AG09319 (cell line): ENCODE measurements at regions not wholly inside any gene's neighbourhood (a gene's known extent, or its start where the extent isn't known, plus 50 kb on each side); places are given as distances from the start of the nearest gene placed in this dataset.

Experiments
- DNase-seq: peaks from one replicate; pipeline ENCODE4 v3.0.0-alpha.2; 2010; ENCODE audit warnings: low read depth; ENCODE audit errors: extremely low read depth
- TF ChIP-seq, protein P1 (sequence below): IDR thresholded peaks from 2 replicates; pipeline ENCODE4 v1.5.1; 2011; ENCODE audit warnings: low read depth, mild to moderate bottlenecking, inconsistent platforms, low read length, moderate library complexity

GRCh38 chr4:138945840-138946239 is 69.7 kb upstream of the NOCT start:
- no peak for DNase-seq
- TF ChIP-seq, protein P1, sequence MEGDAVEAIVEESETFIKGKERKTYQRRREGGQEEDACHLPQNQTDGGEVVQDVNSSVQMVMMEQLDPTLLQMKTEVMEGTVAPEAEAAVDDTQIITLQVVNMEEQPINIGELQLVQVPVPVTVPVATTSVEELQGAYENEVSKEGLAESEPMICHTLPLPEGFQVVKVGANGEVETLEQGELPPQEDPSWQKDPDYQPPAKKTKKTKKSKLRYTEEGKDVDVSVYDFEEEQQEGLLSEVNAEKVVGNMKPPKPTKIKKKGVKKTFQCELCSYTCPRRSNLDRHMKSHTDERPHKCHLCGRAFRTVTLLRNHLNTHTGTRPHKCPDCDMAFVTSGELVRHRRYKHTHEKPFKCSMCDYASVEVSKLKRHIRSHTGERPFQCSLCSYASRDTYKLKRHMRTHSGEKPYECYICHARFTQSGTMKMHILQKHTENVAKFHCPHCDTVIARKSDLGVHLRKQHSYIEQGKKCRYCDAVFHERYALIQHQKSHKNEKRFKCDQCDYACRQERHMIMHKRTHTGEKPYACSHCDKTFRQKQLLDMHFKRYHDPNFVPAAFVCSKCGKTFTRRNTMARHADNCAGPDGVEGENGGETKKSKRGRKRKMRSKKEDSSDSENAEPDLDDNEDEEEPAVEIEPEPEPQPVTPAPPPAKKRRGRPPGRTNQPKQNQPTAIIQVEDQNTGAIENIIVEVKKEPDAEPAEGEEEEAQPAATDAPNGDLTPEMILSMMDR = no peak

GRCh38 chr4:138945401-138945800 is 70.2 kb upstream of the NOCT start:
- TF ChIP-seq, protein P1 = no peak

DNA sequence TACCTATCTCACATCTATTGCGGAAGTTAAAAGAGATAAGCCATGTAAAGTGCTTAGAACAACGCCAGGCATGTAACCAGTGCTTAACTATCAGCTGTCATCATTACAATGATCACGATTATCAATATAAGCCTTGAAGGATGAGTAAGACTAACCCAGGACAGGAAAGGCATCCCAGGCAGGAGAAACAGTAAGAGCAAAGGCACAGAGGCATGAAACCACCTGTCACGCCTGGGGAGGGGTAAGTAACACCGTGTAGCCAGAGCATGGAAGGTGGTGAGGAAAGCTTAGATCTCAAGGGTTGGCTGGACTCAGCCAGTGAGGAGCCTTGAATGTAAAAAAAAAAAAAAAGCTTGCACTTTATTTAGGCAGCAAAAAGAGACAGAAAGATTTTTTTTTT is 71.7 kb upstream of the NOCT start:
- no peak for DNase-seq
- TF ChIP-seq, protein P1 = no peak

More at GRCh38 chr4:138945401-138945800, 70.2 kb upstream of the NOCT start:
- no peak for DNase-seq

- no peak for DNase-seq
- TF ChIP-seq, protein P1 = no peak
These were observed 74.5 kb upstream of the NOCT start for GRCh38 chr4:138941037-138941436.

DNA sequence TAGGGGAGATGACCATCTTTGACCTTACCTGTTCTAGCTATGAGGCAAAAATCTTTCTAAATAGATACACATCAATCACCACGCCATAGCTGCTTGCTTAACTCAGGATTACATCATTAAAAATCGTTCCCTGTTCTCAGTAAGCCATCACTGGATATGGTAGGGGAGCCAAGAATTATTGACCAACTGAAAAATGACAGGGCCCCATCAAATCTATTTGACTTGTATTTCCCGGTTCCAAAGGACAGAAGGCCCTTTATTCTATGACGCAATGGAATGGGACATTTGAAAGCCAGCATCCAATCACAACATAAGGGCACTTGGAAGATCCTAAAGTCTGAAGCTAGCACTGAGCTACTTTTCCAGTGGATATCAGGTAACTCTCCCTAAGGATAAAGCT is 75.6 kb upstream of the NOCT start:
- no peak for DNase-seq
- TF ChIP-seq, protein P1 = no peak

GRCh38 chr4:138938366-138938690 is 77.3 kb upstream of the NOCT start:
- TF ChIP-seq, protein P1 = peak; percentile 38
- peak; percentile 22 for DNase-seq

GRCh38 chr4:138935135-138935807 is 80.3 kb upstream of the NOCT start:
- DNase-seq = no peak
- TF ChIP-seq, protein P1 = no peak
